Astrocyte (in vitro differentiated cells and primary cell): ENCODE measurements at regions not wholly inside any gene's neighbourhood (a gene's known extent, or its start where the extent isn't known, plus 50 kb on each side); places are given as distances from the start of the nearest gene placed in this dataset.
"Not testable (repeated sequence)": the region's sequence is repeated elsewhere in the genome, so short reads cannot be mapped to it uniquely, and the experiment has no call there.

Experiments
- DNase-seq: peaks from one replicate; pipeline ENCODE4 v3.0.0-alpha.2; 2010; ENCODE audit warnings: low read depth
- FAIRE-seq: peaks from 2 replicates; lab custom pipeline; 2011; peaks lifted over from hg19 to GRCh38; lab: Jason Lieb, UNC
- H2AFZ ChIP-seq: 2 replicates; pipeline ENCODE4 v1.6.0; 2012; ENCODE audit warnings: low read depth, low read length, inconsistent platforms
- H3K27ac ChIP-seq: 2 replicates; pipeline ENCODE4 v1.5.1; 2011; ENCODE audit warnings: low read depth, low read length, inconsistent platforms
- H3K27me3 ChIP-seq: 2 replicates; pipeline ENCODE4 v1.6.0; 2011; ENCODE audit warnings: low read length, inconsistent platforms; ENCODE audit not compliant: insufficient read depth
- H3K36me3 ChIP-seq: 2 replicates; pipeline ENCODE4 v1.5.1; 2011; ENCODE audit warnings: low read length, inconsistent platforms; ENCODE audit not compliant: insufficient read depth
- H3K4me1 ChIP-seq: 2 replicates; pipeline ENCODE4 v1.5.1; 2011; ENCODE audit warnings: low read length, inconsistent platforms; ENCODE audit not compliant: insufficient read depth
- H3K4me2 ChIP-seq: 2 replicates; pipeline ENCODE4 v1.6.0; 2012; ENCODE audit warnings: low read length, inconsistent platforms
- H3K4me3 ChIP-seq: 2 replicates; pipeline ENCODE4 v1.5.1; 2011; ENCODE audit warnings: low read depth, mild to moderate bottlenecking, low read length, inconsistent platforms; ENCODE audit not compliant: insufficient read depth
- H3K79me2 ChIP-seq: 2 replicates; pipeline ENCODE4 v1.6.0; 2012; ENCODE audit warnings: mild to moderate bottlenecking, low read length, inconsistent platforms; ENCODE audit not compliant: insufficient read depth
- H3K9ac ChIP-seq: 2 replicates; pipeline ENCODE4 v1.6.0; 2012; ENCODE audit warnings: mild to moderate bottlenecking, low read length, inconsistent platforms
- H3K9me3 ChIP-seq: 2 replicates; pipeline ENCODE4 v1.5.1; 2012; ENCODE audit warnings: low read depth, mild to moderate bottlenecking, low read length, inconsistent platforms; ENCODE audit not compliant: insufficient read depth
- H4K20me1 ChIP-seq: 2 replicates; pipeline ENCODE4 v1.6.0; 2012; ENCODE audit warnings: low read length, inconsistent platforms; ENCODE audit not compliant: insufficient read depth
- H3K27ac Mint-ChIP-seq: one replicate; pipeline ENCODE4 v1.8.0; 2021; ENCODE audit warnings: mild to moderate bottlenecking, mixed read lengths; ENCODE audit not compliant: unreplicated experiment
- H3K27me3 Mint-ChIP-seq: one replicate; pipeline ENCODE4 v1.8.0; 2021; ENCODE audit warnings: low read depth, mixed read lengths; ENCODE audit not compliant: unreplicated experiment
- H3K36me3 Mint-ChIP-seq: one replicate; pipeline ENCODE4 v1.8.0; 2021; ENCODE audit warnings: low read depth, mixed read lengths; ENCODE audit not compliant: unreplicated experiment
- H3K4me1 Mint-ChIP-seq: one replicate; pipeline ENCODE4 v1.8.0; 2021; ENCODE audit warnings: low read depth, mixed read lengths; ENCODE audit not compliant: unreplicated experiment
- H3K4me3 Mint-ChIP-seq: one replicate; pipeline ENCODE4 v1.8.0; 2021; ENCODE audit warnings: mild to moderate bottlenecking, moderate library complexity, mixed read lengths; ENCODE audit not compliant: unreplicated experiment
- H3K9me3 Mint-ChIP-seq: one replicate; pipeline ENCODE4 v1.8.0; 2021; ENCODE audit warnings: mild to moderate bottlenecking, mixed read lengths; ENCODE audit not compliant: unreplicated experiment

DNA sequence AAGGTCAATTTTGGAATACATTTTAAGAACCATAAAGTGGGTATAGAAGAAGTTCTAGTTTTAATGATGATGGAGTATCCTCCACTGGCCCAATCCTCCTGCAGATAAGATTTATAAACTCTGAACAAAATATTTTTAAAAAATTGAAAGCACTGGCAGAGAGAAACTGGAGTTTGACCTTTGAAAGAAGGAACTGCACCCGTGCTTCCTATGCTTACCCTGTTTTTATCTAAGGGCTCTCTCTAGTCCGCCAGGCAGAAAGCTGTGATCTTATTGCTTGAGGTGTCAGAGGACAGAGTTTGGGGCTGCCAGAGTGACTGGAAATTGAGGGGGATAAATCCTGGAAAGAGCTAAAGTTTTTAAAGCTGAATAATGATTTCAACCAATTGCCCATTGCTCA, 282.6 kb downstream of the BCL2L11 start:
- not testable (repeated sequence) for H3K27me3 ChIP-seq, H2AFZ ChIP-seq, H3K27ac Mint-ChIP-seq, H3K9ac ChIP-seq, DNase-seq, H4K20me1 ChIP-seq, H3K4me1 Mint-ChIP-seq, H3K27ac ChIP-seq, H3K36me3 Mint-ChIP-seq, H3K4me3 Mint-ChIP-seq, FAIRE-seq, H3K9me3 ChIP-seq, H3K27me3 Mint-ChIP-seq, H3K4me2 ChIP-seq, H3K4me1 ChIP-seq, H3K36me3 ChIP-seq, H3K9me3 Mint-ChIP-seq, H3K4me3 ChIP-seq
- H3K79me2 ChIP-seq = peaks cover 11% of the 10 kb centered on the region

DNA sequence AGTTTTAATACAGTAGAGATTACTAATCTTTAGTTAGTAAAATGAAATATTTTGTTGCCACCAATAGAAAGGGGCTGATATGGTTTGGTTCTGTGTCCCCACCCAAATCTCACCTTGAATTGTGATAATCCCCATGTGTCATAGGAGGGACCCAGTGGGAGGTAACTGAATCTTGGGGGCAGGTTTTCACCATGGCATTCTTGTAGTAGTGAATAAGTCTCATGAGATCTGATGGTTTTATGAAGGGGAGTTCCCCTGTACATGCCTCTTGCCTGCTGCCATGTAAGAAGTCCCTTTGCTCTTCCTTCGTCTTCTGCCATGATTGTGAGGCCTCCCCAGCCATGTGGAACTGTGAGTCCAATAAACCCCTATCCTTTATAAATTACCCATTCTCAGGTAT, 285.9 kb downstream of the BCL2L11 start:
- H3K4me3 Mint-ChIP-seq, H2AFZ ChIP-seq, H3K4me3 ChIP-seq, DNase-seq, H3K9me3 Mint-ChIP-seq, H3K36me3 Mint-ChIP-seq, H3K4me1 Mint-ChIP-seq, FAIRE-seq, H3K4me2 ChIP-seq, H3K27me3 Mint-ChIP-seq, H3K27me3 ChIP-seq, H3K4me1 ChIP-seq, H3K36me3 ChIP-seq, H3K9me3 ChIP-seq, H3K27ac Mint-ChIP-seq, H3K9ac ChIP-seq, H3K27ac ChIP-seq, H4K20me1 ChIP-seq: not testable (repeated sequence)
- H3K79me2 ChIP-seq = peaks cover 12% of the 10 kb centered on the region

DNA sequence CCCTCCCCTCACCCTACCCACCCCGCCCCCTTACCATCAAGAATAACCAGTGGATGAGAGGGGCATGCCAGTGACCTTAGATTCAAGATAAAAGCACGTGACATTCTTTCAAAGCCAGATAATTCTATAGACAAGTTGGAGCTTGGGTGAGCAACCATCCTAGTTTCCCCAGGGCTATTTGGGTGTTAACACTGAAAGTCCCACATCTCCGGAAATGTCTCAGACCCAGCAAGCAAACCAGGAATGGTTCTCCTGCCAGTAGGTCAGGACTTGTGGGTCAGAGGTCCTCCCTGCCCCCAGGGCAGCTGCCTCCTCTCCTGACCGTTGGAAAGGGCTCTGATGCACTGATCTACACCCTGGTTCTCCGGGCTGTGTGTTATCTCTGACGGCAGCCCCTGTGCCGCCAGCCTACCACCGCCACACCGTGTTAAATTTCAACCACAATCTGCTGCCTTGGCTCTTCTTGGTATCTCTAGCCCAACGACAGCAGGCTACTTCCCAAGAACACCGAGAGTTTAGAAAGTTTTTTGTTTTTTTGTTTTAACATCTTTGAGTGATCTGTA, 287.0 kb downstream of the BCL2L11 start:
- not testable (repeated sequence) for H2AFZ ChIP-seq, DNase-seq, H3K9ac ChIP-seq, H4K20me1 ChIP-seq, H3K27me3 ChIP-seq, H3K4me2 ChIP-seq, FAIRE-seq, H3K4me3 Mint-ChIP-seq, H3K4me1 Mint-ChIP-seq, H3K4me3 ChIP-seq, H3K27ac ChIP-seq, H3K4me1 ChIP-seq, H3K27ac Mint-ChIP-seq, H3K36me3 ChIP-seq, H3K9me3 Mint-ChIP-seq, H3K27me3 Mint-ChIP-seq, H3K36me3 Mint-ChIP-seq, H3K9me3 ChIP-seq
- H3K79me2 ChIP-seq = peaks cover 15% of the 10 kb centered on the region

DNA sequence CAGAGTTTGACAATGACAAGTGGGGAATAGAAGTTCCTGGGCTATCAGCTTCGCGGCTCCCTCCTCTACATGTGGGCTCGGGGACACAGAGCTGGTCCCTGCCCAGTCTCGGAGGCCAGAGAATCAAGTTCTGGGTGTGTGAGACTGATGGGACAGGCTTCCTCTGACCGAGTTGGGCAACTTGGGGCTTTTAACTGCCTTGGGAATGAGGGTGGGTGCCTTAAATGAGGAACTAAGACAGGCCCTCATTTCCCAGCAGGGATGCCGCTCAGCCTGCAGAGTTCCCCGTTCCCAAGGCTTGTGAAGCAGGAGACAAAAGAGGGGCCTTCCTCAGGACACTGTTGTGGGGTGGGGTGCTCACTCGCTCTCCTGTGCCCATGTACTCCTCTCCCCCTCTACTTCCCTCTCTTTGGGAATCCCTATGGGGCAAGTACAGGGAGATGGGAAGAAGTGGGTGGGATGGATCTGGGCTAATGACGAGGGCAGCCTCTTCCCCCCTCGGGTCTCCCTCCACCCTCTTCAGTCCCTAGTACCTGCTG, 290.2 kb downstream of the BCL2L11 start:
- H3K4me3 Mint-ChIP-seq, H3K27ac Mint-ChIP-seq: not testable (repeated sequence)

DNA sequence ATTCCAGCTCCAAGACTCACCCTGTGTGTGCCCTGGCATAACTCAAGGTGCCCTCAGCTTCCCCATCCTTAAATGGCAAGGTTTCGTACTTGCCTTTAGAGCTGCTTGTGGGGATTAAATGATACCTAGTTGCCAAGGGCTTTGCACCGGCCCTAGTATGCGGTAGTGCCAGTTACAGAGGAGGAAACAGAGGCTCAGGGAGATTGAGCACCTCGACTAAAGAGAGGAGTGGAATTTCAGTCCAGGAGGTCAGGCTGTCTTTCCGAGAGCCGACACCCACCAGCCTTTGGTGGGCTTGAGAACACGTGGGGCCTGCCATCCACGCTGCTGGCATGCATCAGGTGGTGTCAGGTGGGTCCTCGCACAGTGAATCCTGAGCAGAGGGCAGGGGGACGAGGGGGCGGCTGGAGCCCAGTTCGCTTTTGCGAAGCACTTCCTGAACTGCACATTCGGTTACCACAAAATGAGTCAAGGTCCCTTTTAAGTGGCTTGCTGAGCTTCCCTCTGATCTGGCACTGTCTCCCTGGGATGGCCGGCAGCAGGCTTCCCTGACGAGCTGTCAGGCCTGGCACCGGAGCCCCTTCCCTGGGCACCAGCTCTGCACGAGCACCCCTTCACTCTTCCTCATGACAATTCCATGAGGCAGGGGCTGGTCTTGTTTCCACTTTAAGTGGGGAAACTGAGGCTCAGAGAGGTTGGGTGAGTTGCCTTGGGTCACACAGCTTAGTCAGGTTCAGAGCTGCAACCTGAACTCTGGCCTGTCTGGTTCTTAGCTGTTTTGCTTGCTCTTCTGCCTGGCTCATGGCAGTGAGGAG, 291.4 kb downstream of the BCL2L11 start:
- H3K9me3 ChIP-seq, H3K36me3 ChIP-seq, H3K27me3 ChIP-seq, H3K9ac ChIP-seq, H3K36me3 Mint-ChIP-seq, H3K4me3 Mint-ChIP-seq, DNase-seq, H2AFZ ChIP-seq, H3K27ac ChIP-seq, H3K27me3 Mint-ChIP-seq, H3K4me3 ChIP-seq, H3K27ac Mint-ChIP-seq, H3K9me3 Mint-ChIP-seq, FAIRE-seq, H3K4me1 ChIP-seq, H3K4me2 ChIP-seq: not testable (repeated sequence)
- H4K20me1 ChIP-seq = peaks cover 15% of the 10 kb centered on the region
- peaks cover 35% of the 10 kb centered on the region for H3K79me2 ChIP-seq
- H3K4me1 Mint-ChIP-seq = peaks cover 10% of the 10 kb centered on the region

More for the DNA sequence above, 290.2 kb downstream of the BCL2L11 start:
- H3K27me3 Mint-ChIP-seq, H3K9ac ChIP-seq, FAIRE-seq, H3K4me1 ChIP-seq, H3K9me3 Mint-ChIP-seq, H3K9me3 ChIP-seq, H2AFZ ChIP-seq, H3K4me3 ChIP-seq, H3K27me3 ChIP-seq, H3K27ac ChIP-seq, H3K36me3 Mint-ChIP-seq, DNase-seq, H3K36me3 ChIP-seq, H3K4me1 Mint-ChIP-seq, H3K4me2 ChIP-seq: not testable (repeated sequence)
- H4K20me1 ChIP-seq = peaks cover 12% of the 10 kb centered on the region
- peaks cover 27% of the 10 kb centered on the region for H3K79me2 ChIP-seq
